Activated naive CD8-positive, alpha-beta T cell treated with anti-CD3 and anti-CD28 coated beads, Interleukin-2, amount 10 ng/mL, durations not matched to agents 7 days and 5 days (primary cell): ENCODE measurements at regions not wholly inside any gene's neighbourhood (a gene's known extent, or its start where the extent isn't known, plus 50 kb on each side); places are given as distances from the start of the nearest gene placed in this dataset.
"Not testable (repeated sequence)": the region's sequence is repeated elsewhere in the genome, so short reads cannot be mapped to it uniquely, and the experiment has no call there.

ENCODE experiments used
- ATAC-seq: fragments of 150-1000 bp; cut with Tn5 transposase; one replicate; pipeline ENCODE4 v1.10.0; 2021; ENCODE audit warnings: low read depth, moderate library complexity
- POLR2A ChIA-PET: fragments of 350-600 bp; sonication (Branson Sonifier 250); formaldehyde crosslinking; loops from one replicate; lab custom pipeline; 2021; ENCODE audit warnings: antibody characterized with exemption; lab: Charles Lee
- DNase-seq: peaks from one replicate; pipeline ENCODE4 v3.0.0; 2021
- H3K27ac Mint-ChIP-seq: one replicate; pipeline ENCODE4 v1.8.0; 2022; ENCODE audit warnings: mild to moderate bottlenecking, mixed read lengths
- H3K27me3 Mint-ChIP-seq: one replicate; pipeline ENCODE4 v1.8.0; 2022; ENCODE audit warnings: mild to moderate bottlenecking, moderate library complexity, mixed read lengths
- H3K36me3 Mint-ChIP-seq: one replicate; pipeline ENCODE4 v1.8.0; 2021; ENCODE audit warnings: mild to moderate bottlenecking, mixed read lengths
- H3K4me1 Mint-ChIP-seq: one replicate; pipeline ENCODE4 v1.8.0; 2021; ENCODE audit warnings: mixed read lengths
- H3K4me3 Mint-ChIP-seq: one replicate; pipeline ENCODE4 v1.8.0; 2022; ENCODE audit warnings: mild to moderate bottlenecking, moderate library complexity, mixed read lengths
- H3K9me3 Mint-ChIP-seq: one replicate; pipeline ENCODE4 v1.8.0; 2021; ENCODE audit warnings: mixed read lengths

- no peak for ATAC-seq
- Mint-ChIP-seq H3K36me3 (no peaks in the 10 kb centered on the region), H3K9me3 (no peaks in the 10 kb centered on the region), H3K4me3 (no peak overlapping the region), H3K27me3 (no peaks in the 10 kb centered on the region), H3K27ac (no peak overlapping the region), H3K4me1 (no peaks in the 10 kb centered on the region)
- POLR2A ChIA-PET, result no interaction called here
- DNase-seq, result no peak
Observed at GRCh38 chr6:92967362-92967761, 452.0 kb downstream of the EPHA7 start.

- Mint-ChIP-seq H3K36me3 (no peaks in the 10 kb centered on the region), H3K9me3 (peaks cover 6% of the 10 kb centered on the region), H3K27ac (no peak overlapping the region), H3K4me1 (no peaks in the 10 kb centered on the region), H3K4me3 (no peak overlapping the region), H3K27me3 (no peaks in the 10 kb centered on the region)
- DNase-seq, result no peak
- ATAC-seq, result no peak
- POLR2A ChIA-PET, result no interaction called here
Observed at GRCh38 chr6:92962846-92963245, 456.5 kb downstream of the EPHA7 start.

- ATAC-seq, H3K27me3 Mint-ChIP-seq: not testable (repeated sequence)
Observed at GRCh38 chr6:92952111-92952510, 467.2 kb downstream of the EPHA7 start.

GRCh38 chr6:92945799-92946198 lies 473.6 kb downstream of the EPHA7 start:
- peaks cover 1% of the 10 kb centered on the region for H3K9me3 Mint-ChIP-seq
- no peak overlapping the region for H3K4me3 Mint-ChIP-seq
- H3K36me3 Mint-ChIP-seq, result no peaks in the 10 kb centered on the region
- no peak overlapping the region for H3K27ac Mint-ChIP-seq
- DNase-seq (no peak), ATAC-seq (no peak)
- H3K27me3 Mint-ChIP-seq, result no peaks in the 10 kb centered on the region
- H3K4me1 Mint-ChIP-seq, result no peaks in the 10 kb centered on the region
- POLR2A ChIA-PET, result no interaction called here

More at GRCh38 chr6:92952111-92952510, 467.2 kb downstream of the EPHA7 start:
- H3K4me1 Mint-ChIP-seq, H3K4me3 Mint-ChIP-seq, H3K36me3 Mint-ChIP-seq, POLR2A ChIA-PET, DNase-seq, H3K9me3 Mint-ChIP-seq, H3K27ac Mint-ChIP-seq: not testable (repeated sequence)

GRCh38 chr6:92944132-92944531 lies 475.2 kb downstream of the EPHA7 start:
- H3K4me3 Mint-ChIP-seq, result no peak overlapping the region
- no peaks in the 10 kb centered on the region for H3K9me3 Mint-ChIP-seq
- POLR2A ChIA-PET, result no interaction called here
- H3K27me3 Mint-ChIP-seq, result no peaks in the 10 kb centered on the region
- H3K4me1 Mint-ChIP-seq, result no peaks in the 10 kb centered on the region
- H3K27ac Mint-ChIP-seq, result no peak overlapping the region
- no peaks in the 10 kb centered on the region for H3K36me3 Mint-ChIP-seq
- DNase-seq (no peak), ATAC-seq (no peak)

- Mint-ChIP-seq H3K27ac (no peak overlapping the region), H3K4me1 (no peaks in the 10 kb centered on the region), H3K36me3 (no peaks in the 10 kb centered on the region), H3K27me3 (no peaks in the 10 kb centered on the region), H3K9me3 (no peaks in the 10 kb centered on the region), H3K4me3 (no peak overlapping the region)
- POLR2A ChIA-PET, result no interaction called here
- DNase-seq, result no peak
- ATAC-seq, result no peak
Observed at GRCh38 chr6:92942549-92942948, 476.8 kb downstream of the EPHA7 start.

- H3K4me3 Mint-ChIP-seq, result no peak overlapping the region
- no peaks in the 10 kb centered on the region for H3K9me3 Mint-ChIP-seq
- POLR2A ChIA-PET, result no interaction called here
- H3K27me3 Mint-ChIP-seq, result no peaks in the 10 kb centered on the region
- no peak overlapping the region for H3K27ac Mint-ChIP-seq
- no peak for DNase-seq
- H3K36me3 Mint-ChIP-seq, result no peaks in the 10 kb centered on the region
- no peaks in the 10 kb centered on the region for H3K4me1 Mint-ChIP-seq
- ATAC-seq, result no peak
Observed at GRCh38 chr6:92934625-92935024, 484.7 kb downstream of the EPHA7 start.

- peaks cover 2% of the 10 kb centered on the region for H3K9me3 Mint-ChIP-seq
- H3K27me3 Mint-ChIP-seq, result no peaks in the 10 kb centered on the region
- no peaks in the 10 kb centered on the region for H3K36me3 Mint-ChIP-seq
- POLR2A ChIA-PET, result no interaction called here
- DNase-seq, result no peak
- H3K4me3 Mint-ChIP-seq, result no peak overlapping the region
- H3K27ac Mint-ChIP-seq, result no peak overlapping the region
- H3K4me1 Mint-ChIP-seq, result no peaks in the 10 kb centered on the region
- no peak for ATAC-seq
Observed at GRCh38 chr6:92930171-92930570, 489.2 kb downstream of the EPHA7 start.

GRCh38 chr6:92922216-92922806 lies 497.0 kb downstream of the EPHA7 start:
- Mint-ChIP-seq H3K36me3 (no peaks in the 10 kb centered on the region), H3K4me3 (no peak overlapping the region), H3K4me1 (no peaks in the 10 kb centered on the region), H3K9me3 (no peaks in the 10 kb centered on the region), H3K27ac (no peak overlapping the region), H3K27me3 (no peaks in the 10 kb centered on the region)
- POLR2A ChIA-PET, result no interaction called here
- DNase-seq (no peak), ATAC-seq (no peak)

- Mint-ChIP-seq H3K4me3 (no peak overlapping the region), H3K27me3 (no peaks in the 10 kb centered on the region), H3K36me3 (no peaks in the 10 kb centered on the region), H3K27ac (no peak overlapping the region), H3K9me3 (no peaks in the 10 kb centered on the region), H3K4me1 (no peaks in the 10 kb centered on the region)
- ATAC-seq (no peak), DNase-seq (no peak)
- POLR2A ChIA-PET, result no interaction called here
Observed at GRCh38 chr6:92915466-92915865, 503.9 kb downstream of the EPHA7 start.

- Mint-ChIP-seq H3K4me3 (no peak overlapping the region), H3K9me3 (no peaks in the 10 kb centered on the region), H3K27me3 (no peaks in the 10 kb centered on the region), H3K27ac (no peak overlapping the region), H3K36me3 (no peaks in the 10 kb centered on the region), H3K4me1 (no peaks in the 10 kb centered on the region)
- POLR2A ChIA-PET, result no interaction called here
- DNase-seq (no peak), ATAC-seq (no peak)
Observed at GRCh38 chr6:92911301-92911700, 508.1 kb downstream of the EPHA7 start.

GRCh38 chr6:92910646-92911045 lies 508.7 kb downstream of the EPHA7 start:
- no peaks in the 10 kb centered on the region for H3K36me3 Mint-ChIP-seq
- no peaks in the 10 kb centered on the region for H3K4me1 Mint-ChIP-seq
- no peaks in the 10 kb centered on the region for H3K9me3 Mint-ChIP-seq
- ATAC-seq (no peak), DNase-seq (no peak)
- H3K4me3 Mint-ChIP-seq, result no peak overlapping the region
- POLR2A ChIA-PET, result no interaction called here
- no peak overlapping the region for H3K27ac Mint-ChIP-seq
- no peaks in the 10 kb centered on the region for H3K27me3 Mint-ChIP-seq

GRCh38 chr6:92906385-92906784 lies 513.0 kb downstream of the EPHA7 start:
- ATAC-seq, result no peak
- no peaks in the 10 kb centered on the region for H3K27me3 Mint-ChIP-seq
- H3K4me3 Mint-ChIP-seq, result no peak overlapping the region
- no peaks in the 10 kb centered on the region for H3K36me3 Mint-ChIP-seq
- POLR2A ChIA-PET, result no interaction called here
- H3K9me3 Mint-ChIP-seq, result no peaks in the 10 kb centered on the region
- no peak overlapping the region for H3K27ac Mint-ChIP-seq
- no peak for DNase-seq
- no peaks in the 10 kb centered on the region for H3K4me1 Mint-ChIP-seq

GRCh38 chr6:92893741-92894140 lies 525.6 kb downstream of the EPHA7 start:
- no peak for ATAC-seq
- POLR2A ChIA-PET, result no interaction called here
- H3K27me3 Mint-ChIP-seq, result no peaks in the 10 kb centered on the region

More at GRCh38 chr6:92893741-92894140, 525.6 kb downstream of the EPHA7 start:
- H3K4me1 Mint-ChIP-seq, result no peaks in the 10 kb centered on the region
- DNase-seq, result no peak
- no peak overlapping the region for H3K27ac Mint-ChIP-seq
- no peak overlapping the region for H3K4me3 Mint-ChIP-seq
- no peaks in the 10 kb centered on the region for H3K36me3 Mint-ChIP-seq
- peaks cover 2% of the 10 kb centered on the region for H3K9me3 Mint-ChIP-seq
